ENCODE measurements at regions not wholly inside any gene's neighbourhood (a gene's known extent, or its start where the extent isn't known, plus 50 kb on each side); places are given as distances from the start of the nearest gene placed in this dataset.
"Not testable (repeated sequence)": the region's sequence is repeated elsewhere in the genome, so short reads cannot be mapped to it uniquely, and the experiment has no call there.

GRCh38 chr11:91310085-91310484 is 914.5 kb upstream of the FAT3 start:
- DNase-seq (ENCODE audit: low read depth) = no peak

- no peak for DNase-seq (ENCODE audit: low read depth)
These were observed 916.5 kb upstream of the FAT3 start for GRCh38 chr11:91308069-91308468.

- no peak for DNase-seq (ENCODE audit: low read depth)
These were observed 919.2 kb upstream of the FAT3 start for GRCh38 chr11:91305402-91305801.

GRCh38 chr11:91303749-91304148 is 920.9 kb upstream of the FAT3 start:
- no peak for DNase-seq (ENCODE audit: low read depth)

GRCh38 chr11:91299980-91300379 is 924.6 kb upstream of the FAT3 start:
- peak; percentile 24 for DNase-seq (ENCODE audit: low read depth)

- DNase-seq (ENCODE audit: low read depth) = no peak
These were observed 928.0 kb upstream of the FAT3 start for GRCh38 chr11:91296629-91297028.

- DNase-seq (ENCODE audit: low read depth) = no peak
These were observed 929.0 kb upstream of the FAT3 start for GRCh38 chr11:91295591-91295990.

- no peak for DNase-seq (ENCODE audit: low read depth)
These were observed 931.5 kb upstream of the FAT3 start for GRCh38 chr11:91293119-91293518.

- no peak for DNase-seq (ENCODE audit: low read depth)
These were observed 952.5 kb upstream of the FAT3 start for GRCh38 chr11:91272089-91272488.

- DNase-seq (ENCODE audit: low read depth) = not testable (repeated sequence)
These were observed 955.9 kb upstream of the FAT3 start for GRCh38 chr11:91268512-91269295.

GRCh38 chr11:91265946-91266345 is 958.7 kb upstream of the FAT3 start:
- DNase-seq (ENCODE audit: low read depth) = no peak

- DNase-seq (ENCODE audit: low read depth) = no peak
These were observed 960.1 kb upstream of the FAT3 start for GRCh38 chr11:91264481-91264880.

- no peak for DNase-seq (ENCODE audit: low read depth)
These were observed 960.9 kb upstream of the FAT3 start for GRCh38 chr11:91263496-91264365.

GRCh38 chr11:91261513-91261912 is 963.1 kb upstream of the FAT3 start:
- DNase-seq (ENCODE audit: low read depth) = no peak

GRCh38 chr11:91258876-91259275 is 965.7 kb upstream of the FAT3 start:
- no peak for DNase-seq (ENCODE audit: low read depth)

- DNase-seq (ENCODE audit: low read depth) = no peak
These were observed 967.0 kb upstream of the FAT3 start for GRCh38 chr11:91257667-91258066.

- DNase-seq (ENCODE audit: low read depth) = no peak
These were observed 976.3 kb upstream of the FAT3 start for GRCh38 chr11:91248199-91248807.

- no peak for DNase-seq (ENCODE audit: low read depth)
These were observed 977.4 kb upstream of the FAT3 start for GRCh38 chr11:91247009-91247735.

GRCh38 chr11:91244912-91245311 is 979.7 kb upstream of the FAT3 start:
- DNase-seq (ENCODE audit: low read depth) = no peak

GRCh38 chr11:91243630-91244029 is 981.0 kb upstream of the FAT3 start:
- DNase-seq (ENCODE audit: low read depth) = no peak

GRCh38 chr11:91243051-91243450 is 981.6 kb upstream of the FAT3 start:
- DNase-seq (ENCODE audit: low read depth) = no peak

- no peak for DNase-seq (ENCODE audit: low read depth)
These were observed 983.4 kb upstream of the FAT3 start for GRCh38 chr11:91241226-91241625.

Measured in stromal cell of bone marrow (primary cell).